ENCODE measurements at regions not wholly inside any gene's neighbourhood (a gene's known extent, or its start where the extent isn't known, plus 50 kb on each side); places are given as distances from the start of the nearest gene placed in this dataset.

- FAIRE-seq (no peak), DNase-seq (ENCODE audit: low read depth in 1 of 2, low spot score in 2 of 2) (no peak)
- no peak overlapping the region for H3K56ac ChIP-seq (replicated peaks; ENCODE audit: insufficient read length, low read depth, low read length)
- H3K4ac ChIP-seq (replicated peaks; ENCODE audit: insufficient read length, low read depth, low read length) = no peak overlapping the region
- no peak overlapping the region for H2BK120ac ChIP-seq (replicated peaks; ENCODE audit: low read depth, low read length)
- H4K20me1 ChIP-seq (replicated peaks in 1 of 2; ENCODE audit: control insufficient read depth in 1 of 2, insufficient read depth in 2 of 2, low read length in 2 of 2) = no peaks in the 10 kb centered on the region
- H3K9ac ChIP-seq (replicated peaks in 1 of 4; ENCODE audit: extremely low read depth in 1 of 4, low read depth in 3 of 4, low read length in 3 of 4) = no peak overlapping the region
- H2BK12ac ChIP-seq (ENCODE audit: low read depth, low read length) = no peak overlapping the region
- H2BK15ac ChIP-seq (ENCODE audit: low read length) = no peak overlapping the region
- TF ChIP-seq JUND (IDR thresholded peaks at IDR 0.05; ENCODE audit: low read length) (no peak), MAFK (IDR thresholded peaks at IDR 0.05; ENCODE audit: low read depth, low read length) (peak; percentile 86; the same call in 1 of the 2 replicates)
- no peak overlapping the region for H3K4me3 ChIP-seq (ENCODE audit: extremely low read depth in 1 of 4, insufficient read depth in 2 of 4, low read depth in 3 of 4, low read length in 4 of 4)
- H3K79me1 ChIP-seq (ENCODE audit: low read depth, low read length) = no peaks in the 10 kb centered on the region
- H2BK20ac ChIP-seq (ENCODE audit: low read length) = no peak overlapping the region
- ChIA-PET CTCF (ENCODE audit: partially characterized antibody) (interaction anchor here (0.8 to 2.4 kb wide), 2 partner anchors 8 to 16 kb away, joined by 3 to 11 read pairs; no protein-coding TSS in a partner anchor), POLR2A (ENCODE audit: partially characterized antibody) (no interaction called here)
- H3K9me3 ChIP-seq (ENCODE audit: insufficient read depth in 2 of 2, low read depth in 1 of 2, low read length in 1 of 2) = 0 out of 4 replicates have a peak, but pooled peaks cover 0 to 5% of the 10 kb centered on the region in 2 experiments
- no peak overlapping the region for H4K8ac ChIP-seq (ENCODE audit: extremely low read depth, insufficient read depth, low read length)
- WGBS, 2 experiments (ENCODE audit: extremely low coverage in 1 of 2, insufficient coverage in 1 of 2, insufficient read length in 1 of 2, insufficient replicate concordance in 2 of 2, low coverage in 1 of 2, low lambda C conversion rate in 2 of 2, missing lambda C conversion rate in 1 of 2) = 93% methylated on average over 1 of the region's 1 CpG; no CpG with 5 or more reads in 1 of the 2 experiments
- H2BK5ac ChIP-seq (ENCODE audit: low read depth, low read length) = no peak overlapping the region
- no peak overlapping the region for H2AFZ ChIP-seq (ENCODE audit: low read length)
- H3K27ac ChIP-seq (ENCODE audit: low read depth, low read length) = no peak overlapping the region
- no peaks in the 10 kb centered on the region for H3K27me3 ChIP-seq (replicated peaks in 1 of 4; ENCODE audit: control insufficient read depth in 3 of 4, extremely low read depth in 1 of 4, insufficient read depth in 3 of 4, low read length in 3 of 4)
- no peak overlapping the region for H3K4me2 ChIP-seq (ENCODE audit: insufficient read depth in 1 of 2, low read depth in 2 of 2, low read length in 2 of 2)
- no peaks in the 10 kb centered on the region for H3K23me2 ChIP-seq (ENCODE audit: low read depth, low read length)
- H3K23ac ChIP-seq (ENCODE audit: insufficient read length) = no peak overlapping the region
- no peak overlapping the region for H3K14ac ChIP-seq (ENCODE audit: insufficient read length)
- H3K36me3 ChIP-seq (ENCODE audit: control insufficient read depth in 2 of 4, insufficient read depth in 4 of 4, low read length in 3 of 4) = no peaks in the 10 kb centered on the region
- no peak overlapping the region for H2AK5ac ChIP-seq (ENCODE audit: low read depth, low read length)
- no peaks in the 10 kb centered on the region for H3K4me1 ChIP-seq (replicated peaks in 1 of 4; ENCODE audit: control insufficient read depth in 3 of 4, insufficient read depth in 4 of 4, low read length in 3 of 4)
- H4K5ac ChIP-seq (ENCODE audit: insufficient read length, low read depth, low read length) = no peak overlapping the region
- H3K79me2 ChIP-seq (ENCODE audit: control insufficient read depth in 1 of 2, insufficient read depth in 2 of 2, low read length in 2 of 2) = no peaks in the 10 kb centered on the region
- H3K18ac ChIP-seq (ENCODE audit: extremely low read depth, low read length) = no peak overlapping the region
- H4K91ac ChIP-seq (replicated peaks; ENCODE audit: insufficient read length, low read length) = no peak overlapping the region
These were observed 165.3 kb upstream of the CDH2 start for GRCh38 chr18:28342231-28342630.
